H1 (cell line): ENCODE measurements at regions not wholly inside any gene's neighbourhood (a gene's known extent, or its start where the extent isn't known, plus 50 kb on each side); places are given as distances from the start of the nearest gene placed in this dataset.

Experiments
- CTCF ChIA-PET: fragments of 300-600 bp; sonication (Branson Sonifier 250); formaldehyde crosslinking; loops from one replicate; lab custom pipeline; 2021; ENCODE audit not compliant: partially characterized antibody; lab: Charles Lee
- POLR2A ChIA-PET: fragments of 300-600 bp; sonication (Branson Sonifier 250); formaldehyde crosslinking; loops from one replicate; lab custom pipeline; 2021; ENCODE audit warnings: inconsistent platforms; ENCODE audit not compliant: partially characterized antibody; lab: Charles Lee
- DNase-seq, 2 experiments: peaks; one replicate each; pipeline versions ENCODE4 v3.0.0 to v3.0.0-alpha.2; 2010 to 2022; ENCODE audit warnings: low spot score in 2 of 2, low read depth in 1 of 2, mixed read lengths in 1 of 2
- FAIRE-seq: peaks from 2 replicates; lab custom pipeline; 2011; peaks lifted over from hg19 to GRCh38; lab: Jason Lieb, UNC
- H2AFZ ChIP-seq: 2 replicates; pipeline ENCODE4 v1.8.1; 2012; ENCODE audit warnings: low read length, inconsistent platforms
- H2AK5ac ChIP-seq: 2 replicates; pipeline ENCODE4 v1.6.1; 2013; ENCODE audit warnings: low read depth, low read length
- H2BK120ac ChIP-seq: replicated peaks from 2 replicates; pipeline ENCODE3; 2013; ENCODE audit warnings: low read depth, low read length, inconsistent platforms
- H2BK12ac ChIP-seq: 2 replicates; pipeline ENCODE4 v1.6.1; 2013; ENCODE audit warnings: low read depth, low read length
- H2BK15ac ChIP-seq: 2 replicates; pipeline ENCODE4 v1.6.1; 2013; ENCODE audit warnings: low read length
- H2BK20ac ChIP-seq: 2 replicates; pipeline ENCODE4 v1.6.1; 2013; ENCODE audit warnings: low read length
- H2BK5ac ChIP-seq: 2 replicates; pipeline ENCODE4 v1.6.1; 2013; ENCODE audit warnings: low read depth, low read length
- H3K14ac ChIP-seq: 2 replicates; pipeline ENCODE4 v1.6.1; 2013; ENCODE audit warnings: inconsistent platforms; ENCODE audit not compliant: insufficient read length
- H3K18ac ChIP-seq: 2 replicates; pipeline ENCODE4 v1.6.1; 2013; ENCODE audit warnings: low read length; ENCODE audit errors: extremely low read depth
- H3K23ac ChIP-seq: 2 replicates; pipeline ENCODE4 v1.6.1; 2013; ENCODE audit warnings: inconsistent platforms; ENCODE audit not compliant: insufficient read length
- H3K23me2 ChIP-seq: 2 replicates; pipeline ENCODE4 v1.6.1; 2013; ENCODE audit warnings: low read depth, low read length
- H3K27ac ChIP-seq: 2 replicates; pipeline ENCODE4 v1.6.1; 2011; ENCODE audit warnings: low read depth, low read length, inconsistent platforms
- H3K27me3 ChIP-seq, 4 experiments: replicated peaks in 1 of 4; 1 replicate in 1 of 4; 2 replicates in 3 of 4; pipeline versions ENCODE4 v1.6.1 to v1.8.1; 2011 to 2013; ENCODE audit warnings: low read length in 3 of 4, mild to moderate bottlenecking in 3 of 4, inconsistent platforms in 2 of 4, mixed read lengths in 2 of 4, moderate library complexity in 1 of 4; ENCODE audit not compliant: control insufficient read depth in 3 of 4, insufficient read depth in 3 of 4; ENCODE audit errors: extremely low read depth in 1 of 4
- H3K36me3 ChIP-seq, 4 experiments: 2 replicates each; pipeline versions ENCODE4 v1.6.1 to v1.8.1; 2011 to 2013; ENCODE audit warnings: mild to moderate bottlenecking in 4 of 4, low read length in 3 of 4, moderate library complexity in 2 of 4, control low read depth in 1 of 4, inconsistent platforms in 1 of 4; ENCODE audit not compliant: insufficient read depth in 4 of 4, control insufficient read depth in 2 of 4
- H3K4ac ChIP-seq: replicated peaks from 2 replicates; pipeline ENCODE3; 2013; ENCODE audit warnings: low read length, low read depth, mixed read lengths, inconsistent platforms; ENCODE audit not compliant: insufficient read length
- H3K4me1 ChIP-seq, 4 experiments: replicated peaks in 1 of 4; 1 replicate in 1 of 4; 2 replicates in 3 of 4; pipeline versions ENCODE4 v1.6.1 to v1.8.1; 2011 to 2013; ENCODE audit warnings: low read length in 3 of 4, inconsistent platforms in 2 of 4, mixed read lengths in 1 of 4; ENCODE audit not compliant: insufficient read depth in 4 of 4, control insufficient read depth in 3 of 4
- H3K4me2 ChIP-seq, 2 experiments: 2 replicates each; pipeline versions ENCODE4 v1.6.1 to v1.8.1; 2011 to 2013; ENCODE audit warnings: low read depth in 2 of 2, low read length in 2 of 2, control low read depth in 1 of 2, inconsistent platforms in 1 of 2, mild to moderate bottlenecking in 1 of 2; ENCODE audit not compliant: insufficient read depth in 1 of 2
- H3K4me3 ChIP-seq, 4 experiments: fragments of 200-600, 300-600 bp in 1 of 4; sonication (generic), shearing (Covaris generic), sonication (Bioruptor Twin) in 1 of 4; 2 replicates each; pipeline versions ENCODE4 v1.5.1 to v1.8.1; 2011 to 2016; ENCODE audit warnings: low read length in 4 of 4, low read depth in 3 of 4, control low read depth in 2 of 4, inconsistent platforms in 2 of 4, mild to moderate bottlenecking in 2 of 4, mixed read lengths in 1 of 4, moderate library complexity in 1 of 4; ENCODE audit not compliant: insufficient read depth in 2 of 4; ENCODE audit errors: extremely low read depth in 1 of 4
- H3K56ac ChIP-seq: replicated peaks from 2 replicates; pipeline ENCODE3; 2013; ENCODE audit warnings: low read depth, mild to moderate bottlenecking, mixed read lengths, low read length, inconsistent platforms; ENCODE audit not compliant: insufficient read length
- H3K79me1 ChIP-seq: 2 replicates; pipeline ENCODE4 v1.6.1; 2013; ENCODE audit warnings: low read depth, low read length, control low read depth
- H3K79me2 ChIP-seq, 2 experiments: 2 replicates each; pipeline versions ENCODE4 v1.6.1 to v1.8.1; 2012 to 2013; ENCODE audit warnings: low read length in 2 of 2, mild to moderate bottlenecking in 2 of 2, inconsistent platforms in 1 of 2; ENCODE audit not compliant: insufficient read depth in 2 of 2, control insufficient read depth in 1 of 2
- H3K9ac ChIP-seq, 4 experiments: replicated peaks in 1 of 4; 1 replicate in 1 of 4; 2 replicates in 3 of 4; pipeline versions ENCODE4 v1.6.1 to v1.8.1; 2011 to 2013; ENCODE audit warnings: low read depth in 3 of 4, low read length in 3 of 4, control low read depth in 2 of 4, mild to moderate bottlenecking in 2 of 4, moderate library complexity in 2 of 4, inconsistent platforms in 1 of 4; ENCODE audit errors: extremely low read depth in 1 of 4
- H3K9me3 ChIP-seq, 2 experiments: 2 replicates each; pipeline versions ENCODE4 v1.6.1 to v1.8.1; 2012 to 2013; ENCODE audit warnings: mild to moderate bottlenecking in 2 of 2, moderate library complexity in 2 of 2, control low read depth in 1 of 2, inconsistent platforms in 1 of 2, low read depth in 1 of 2, low read length in 1 of 2, mixed read lengths in 1 of 2; ENCODE audit not compliant: insufficient read depth in 2 of 2
- H4K20me1 ChIP-seq, 2 experiments: replicated peaks in 1 of 2; 2 replicates each; pipeline versions ENCODE3 to v1.8.1; 2011 to 2013; ENCODE audit warnings: inconsistent platforms in 2 of 2, low read length in 2 of 2, mild to moderate bottlenecking in 1 of 2; ENCODE audit not compliant: insufficient read depth in 2 of 2, control insufficient read depth in 1 of 2
- H4K5ac ChIP-seq: 2 replicates; pipeline ENCODE4 v1.6.1; 2013; ENCODE audit warnings: low read length, low read depth, mixed read lengths, inconsistent platforms; ENCODE audit not compliant: insufficient read length
- H4K8ac ChIP-seq: 2 replicates; pipeline ENCODE4 v1.8.0; 2013; ENCODE audit warnings: mild to moderate bottlenecking, moderate library complexity, low read length, inconsistent platforms; ENCODE audit not compliant: insufficient read depth; ENCODE audit errors: extremely low read depth
- H4K91ac ChIP-seq: replicated peaks from 2 replicates; pipeline ENCODE3; 2013; ENCODE audit warnings: low read length, mixed read lengths, inconsistent platforms; ENCODE audit not compliant: insufficient read length
- BCL11A ChIP-seq, 2 experiments: IDR thresholded peaks; one replicate each; pipeline ENCODE4 v1.6.1; 2011; ENCODE audit warnings: low read depth in 2 of 2, low read length in 2 of 2, mild to moderate bottlenecking in 2 of 2
- CHD2 ChIP-seq: IDR thresholded peaks from 2 replicates; pipeline ENCODE4 v1.6.1; 2012; ENCODE audit warnings: low read length, improper control_type of control experiment
- PHF8 ChIP-seq: fragments of 200-600 bp; sonication (generic); conservative IDR thresholded peaks from 2 replicates; pipeline ENCODE4 v1.7.1; 2012; ENCODE audit warnings: low read depth, mild to moderate bottlenecking, inconsistent platforms, low read length, moderate library complexity
- RFX5 ChIP-seq: IDR thresholded peaks from 2 replicates; pipeline ENCODE4 v1.6.1; 2011; ENCODE audit warnings: low read depth, low read length, improper control_type of control experiment, borderline replicate concordance
- ZNF274 ChIP-seq: IDR thresholded peaks from 2 replicates; pipeline ENCODE4 v1.7.0; 2012; ENCODE audit warnings: low read length, borderline replicate concordance; ENCODE audit errors: extremely low read depth
- WGBS, 2 experiments: shearing (Covaris generic) in 1 of 2; methylation state at CpG; one replicate each; pipeline versions ENCODE4 v1.1.6 to v1.1.7; 2013 to 2015; ENCODE audit warnings: low lambda C conversion rate in 2 of 2, mixed read lengths in 2 of 2, inconsistent platforms in 1 of 2, low coverage in 1 of 2, missing lambda C conversion rate in 1 of 2; ENCODE audit not compliant: insufficient replicate concordance in 2 of 2, insufficient coverage in 1 of 2, insufficient read length in 1 of 2; ENCODE audit errors: extremely low coverage in 1 of 2, missing lambda C conversion rate in 1 of 2; 5-methylcytosine and 5-hydroxymethylcytosine counted together

GRCh38 chr13:42708391-42708790 is 73.0 kb upstream of the FAM216B start:
- Histone ChIP-seq H3K9me3 (no peaks in the 10 kb centered on the region), H3K36me3 (no peaks in the 10 kb centered on the region), H3K4ac (no peak overlapping the region), H2AK5ac (no peak overlapping the region), H2BK120ac (no peak overlapping the region), H4K8ac (no peak overlapping the region), H3K18ac (no peak overlapping the region), H3K4me2 (no peak overlapping the region), H2BK20ac (no peak overlapping the region), H3K4me3 (no peak overlapping the region), H3K23me2 (no peaks in the 10 kb centered on the region), H2AFZ (no peak overlapping the region), H3K27ac (no peak overlapping the region), H3K14ac (no peak overlapping the region), H3K79me2 (no peaks in the 10 kb centered on the region), H3K23ac (no peak overlapping the region), H3K79me1 (no peaks in the 10 kb centered on the region), H4K5ac (no peak overlapping the region), H3K9ac (no peak overlapping the region), H3K56ac (no peak overlapping the region), H2BK5ac (no peak overlapping the region), H3K4me1 (no peaks in the 10 kb centered on the region), H2BK12ac (no peak overlapping the region), H4K91ac (no peak overlapping the region), H4K20me1 (no peaks in the 10 kb centered on the region), H3K27me3 (no peaks in the 10 kb centered on the region), H2BK15ac (no peak overlapping the region)
- ChIA-PET POLR2A (no interaction called here), CTCF (interaction anchor here (1.1 to 1.3 kb wide), 2 partner anchors 11 to 15 kb away, joined by 3 read pairs; no protein-coding TSS in a partner anchor)
- no peak for TF ChIP-seq ZNF274
- TF ChIP-seq RFX5: no peak
- no peak for TF ChIP-seq BCL11A (IDR thresholded peaks at IDR 0.05; ENCODE audit: low read depth in 2 of 2, low read length in 2 of 2)
- no peak for TF ChIP-seq PHF8
- no peak for TF ChIP-seq CHD2
- no peak for DNase-seq
- WGBS, 2 experiments: 91% methylated on average over 4 of the region's 4 CpGs; no CpG with 5 or more reads in 1 of the 2 experiments
- FAIRE-seq: no peak
